ENCODE measurements at regions not wholly inside any gene's neighbourhood (a gene's known extent, or its start where the extent isn't known, plus 50 kb on each side); places are given as distances from the start of the nearest gene placed in this dataset.

DNA sequence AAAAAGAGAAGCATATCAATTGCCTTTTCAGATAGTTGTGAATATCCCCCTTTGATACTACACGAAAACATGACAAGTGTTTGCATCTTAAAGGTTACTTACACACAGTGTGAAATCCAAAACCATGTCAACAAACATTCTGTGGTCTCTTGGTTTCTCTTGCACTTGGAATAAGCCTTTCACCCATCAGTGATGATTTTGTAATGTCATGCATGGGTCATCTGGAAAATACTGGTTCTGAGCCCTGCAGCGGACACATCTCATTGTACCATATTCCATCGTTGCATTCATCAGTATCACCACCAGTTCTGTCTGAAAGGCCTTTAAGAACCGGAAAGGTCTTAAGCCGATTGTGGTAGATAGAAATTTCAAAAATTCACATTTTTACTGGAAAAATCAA lies 65.4 kb upstream of the SOX1 start:
- H3K27me3 ChIP-seq (ENCODE audit: control insufficient read depth, insufficient read depth, low read length): no peaks in the 10 kb centered on the region
- TF ChIP-seq, protein P1, sequence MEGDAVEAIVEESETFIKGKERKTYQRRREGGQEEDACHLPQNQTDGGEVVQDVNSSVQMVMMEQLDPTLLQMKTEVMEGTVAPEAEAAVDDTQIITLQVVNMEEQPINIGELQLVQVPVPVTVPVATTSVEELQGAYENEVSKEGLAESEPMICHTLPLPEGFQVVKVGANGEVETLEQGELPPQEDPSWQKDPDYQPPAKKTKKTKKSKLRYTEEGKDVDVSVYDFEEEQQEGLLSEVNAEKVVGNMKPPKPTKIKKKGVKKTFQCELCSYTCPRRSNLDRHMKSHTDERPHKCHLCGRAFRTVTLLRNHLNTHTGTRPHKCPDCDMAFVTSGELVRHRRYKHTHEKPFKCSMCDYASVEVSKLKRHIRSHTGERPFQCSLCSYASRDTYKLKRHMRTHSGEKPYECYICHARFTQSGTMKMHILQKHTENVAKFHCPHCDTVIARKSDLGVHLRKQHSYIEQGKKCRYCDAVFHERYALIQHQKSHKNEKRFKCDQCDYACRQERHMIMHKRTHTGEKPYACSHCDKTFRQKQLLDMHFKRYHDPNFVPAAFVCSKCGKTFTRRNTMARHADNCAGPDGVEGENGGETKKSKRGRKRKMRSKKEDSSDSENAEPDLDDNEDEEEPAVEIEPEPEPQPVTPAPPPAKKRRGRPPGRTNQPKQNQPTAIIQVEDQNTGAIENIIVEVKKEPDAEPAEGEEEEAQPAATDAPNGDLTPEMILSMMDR (IDR thresholded peaks at IDR 0.05; ENCODE audit: low read depth, low read length): no peak
- H3K9me3 ChIP-seq (ENCODE audit: control insufficient read depth, insufficient read depth, low read length): peaks cover 55% of the 10 kb centered on the region
- POLR2A ChIA-PET: no interaction called here
- H3K4me3 ChIP-seq (ENCODE audit: low read depth, low read length): no peak overlapping the region
- no peak overlapping the region for H3K27ac ChIP-seq (ENCODE audit: low read depth, low read length)
- CTCF ChIA-PET: interaction anchor here (0.5 kb wide), 1 partner anchor 191 kb away, joined by 3 read pairs; no protein-coding TSS in a partner anchor
- DNase-seq (ENCODE audit: low read depth, low spot score): no peak

- ChIA-PET POLR2A (no interaction called here), CTCF (no interaction called here)
- Histone ChIP-seq H3K4me3 (ENCODE audit: low read depth, low read length) (no peak overlapping the region), H3K27ac (ENCODE audit: low read depth, low read length) (no peak overlapping the region), H3K27me3 (ENCODE audit: control insufficient read depth, insufficient read depth, low read length) (no peaks in the 10 kb centered on the region), H3K9me3 (ENCODE audit: control insufficient read depth, insufficient read depth, low read length) (peaks cover 60% of the 10 kb centered on the region)
- TF ChIP-seq, protein P1 (IDR thresholded peaks at IDR 0.05; ENCODE audit: low read depth, low read length): no peak
- DNase-seq (ENCODE audit: low read depth, low spot score): no peak
Measured at GRCh38 chr13:112003396-112003795, 63.6 kb upstream of the SOX1 start.

DNA sequence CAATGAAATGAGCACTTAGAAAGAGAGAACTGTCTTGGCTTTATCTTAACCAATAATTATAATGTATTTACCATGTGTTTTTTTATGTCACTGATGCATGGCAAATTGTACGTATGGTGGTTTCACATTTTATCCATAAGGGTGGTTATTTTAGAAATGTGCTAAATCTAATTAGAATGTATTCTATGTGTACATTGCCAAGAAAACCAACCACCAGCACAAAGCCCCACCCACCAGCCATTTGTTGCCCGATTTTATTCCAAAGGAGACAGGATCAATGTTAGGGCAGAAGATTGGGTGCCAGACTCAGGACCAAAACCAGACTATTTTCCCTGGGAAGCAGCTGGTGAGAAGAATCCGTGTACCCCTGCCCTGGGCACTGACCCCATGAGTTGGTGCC lies 63.0 kb upstream of the SOX1 start:
- no peak for DNase-seq (ENCODE audit: low read depth, low spot score)
- H3K27me3 ChIP-seq (ENCODE audit: control insufficient read depth, insufficient read depth, low read length): no peaks in the 10 kb centered on the region
- TF ChIP-seq, protein P1 (IDR thresholded peaks at IDR 0.05; ENCODE audit: low read depth, low read length): no peak
- CTCF ChIA-PET: no interaction called here
- peaks cover 60% of the 10 kb centered on the region for H3K9me3 ChIP-seq (ENCODE audit: control insufficient read depth, insufficient read depth, low read length)
- H3K4me3 ChIP-seq (ENCODE audit: low read depth, low read length): no peak overlapping the region
- POLR2A ChIA-PET: no interaction called here
- H3K27ac ChIP-seq (ENCODE audit: low read depth, low read length): no peak overlapping the region

GRCh38 chr13:112005925-112006324 lies 61.0 kb upstream of the SOX1 start:
- TF ChIP-seq, protein P1 (IDR thresholded peaks at IDR 0.05; ENCODE audit: low read depth, low read length): no peak
- H3K27ac ChIP-seq (ENCODE audit: low read depth, low read length): no peak overlapping the region
- H3K4me3 ChIP-seq (ENCODE audit: low read depth, low read length): no peak overlapping the region
- H3K9me3 ChIP-seq (ENCODE audit: control insufficient read depth, insufficient read depth, low read length): peaks cover 65% of the 10 kb centered on the region
- no peak for DNase-seq (ENCODE audit: low read depth, low spot score)
- ChIA-PET CTCF (no interaction called here), POLR2A (no interaction called here)
- no peaks in the 10 kb centered on the region for H3K27me3 ChIP-seq (ENCODE audit: control insufficient read depth, insufficient read depth, low read length)

DNA sequence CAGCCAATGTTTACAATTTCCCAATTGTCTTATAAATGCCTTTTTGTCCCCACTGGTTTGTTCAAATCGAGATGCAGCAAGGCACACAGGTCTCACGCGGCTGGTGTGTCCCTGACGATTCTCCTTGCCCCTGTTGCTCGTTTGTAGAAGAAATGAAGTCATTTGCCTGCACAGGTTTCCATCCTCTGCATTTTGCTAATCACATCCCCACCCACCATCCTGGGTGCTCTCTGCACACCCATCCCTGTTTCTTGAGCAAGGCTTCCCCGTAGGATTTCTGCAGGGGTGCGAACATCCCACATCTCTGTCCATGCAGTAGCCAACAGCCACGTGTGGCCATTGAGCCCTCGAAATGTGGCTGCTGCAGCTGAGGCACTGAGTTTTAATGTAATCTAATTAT lies 59.8 kb upstream of the SOX1 start:
- POLR2A ChIA-PET: no interaction called here
- TF ChIP-seq, protein P1 (IDR thresholded peaks at IDR 0.05; ENCODE audit: low read depth, low read length): no peak
- Histone ChIP-seq H3K27ac (ENCODE audit: low read depth, low read length) (no peak overlapping the region), H3K27me3 (ENCODE audit: control insufficient read depth, insufficient read depth, low read length) (no peaks in the 10 kb centered on the region), H3K9me3 (ENCODE audit: control insufficient read depth, insufficient read depth, low read length) (peaks cover 72% of the 10 kb centered on the region), H3K4me3 (ENCODE audit: low read depth, low read length) (no peak overlapping the region)
- CTCF ChIA-PET: no interaction called here
- DNase-seq (ENCODE audit: low read depth, low spot score): no peak
